Epithelial cell of prostate (primary cell): ENCODE measurements at regions not wholly inside any gene's neighbourhood (a gene's known extent, or its start where the extent isn't known, plus 50 kb on each side); places are given as distances from the start of the nearest gene placed in this dataset.
"Not testable (repeated sequence)": the region's sequence is repeated elsewhere in the genome, so short reads cannot be mapped to it uniquely, and the experiment has no call there.

Experiments used
- DNase-seq: peaks from one replicate; pipeline ENCODE4 v3.0.0-alpha.2; 2011; ENCODE audit warnings: low read depth, low spot score
- H3K27ac ChIP-seq: fragments of 450-650 bp; 2 replicates; pipeline ENCODE4 v1.5.1; 2017; ENCODE audit warnings: mild to moderate bottlenecking

DNA sequence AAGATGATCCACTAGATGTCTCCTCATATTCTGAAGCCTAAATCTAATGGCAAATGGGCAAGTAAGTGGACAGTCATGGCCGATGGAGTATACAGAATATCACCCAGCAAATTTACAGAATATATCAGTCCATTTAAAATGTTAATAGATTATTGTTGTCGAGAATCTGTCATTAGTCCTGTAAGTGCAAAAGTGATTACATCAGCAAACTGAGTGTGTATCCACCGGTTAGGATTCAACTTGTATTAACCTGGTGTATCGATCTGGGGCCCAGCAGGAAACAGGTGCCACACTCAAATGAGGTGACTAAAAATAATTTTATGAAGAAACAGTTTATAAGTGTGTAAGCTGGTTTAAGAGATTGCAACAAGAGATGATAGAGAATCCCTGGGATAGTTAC, 367.9 kb upstream of the FAM47C start:
- no peak for DNase-seq
- no peak overlapping the region for H3K27ac ChIP-seq

DNA sequence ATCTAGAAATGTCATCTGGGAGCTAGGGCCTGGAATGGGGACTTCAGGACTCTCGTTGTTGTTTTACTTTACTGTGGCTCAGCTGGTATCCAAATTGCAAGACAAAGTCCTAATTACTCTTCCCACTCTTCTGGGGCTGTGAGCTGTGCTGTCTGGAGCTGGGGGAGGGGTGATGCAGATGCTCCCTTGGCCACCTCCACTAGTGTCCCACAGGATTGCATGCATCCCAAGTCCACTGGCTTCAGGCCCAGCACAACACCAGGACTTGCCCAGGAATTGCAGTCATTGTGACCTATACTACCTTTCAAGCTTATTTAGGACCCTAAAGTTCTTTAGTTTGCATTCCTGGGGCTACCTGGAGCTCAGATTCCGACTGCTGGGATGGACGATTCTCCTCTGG, 366.1 kb upstream of the FAM47C start:
- H3K27ac ChIP-seq = no peak overlapping the region
- DNase-seq = no peak

DNA sequence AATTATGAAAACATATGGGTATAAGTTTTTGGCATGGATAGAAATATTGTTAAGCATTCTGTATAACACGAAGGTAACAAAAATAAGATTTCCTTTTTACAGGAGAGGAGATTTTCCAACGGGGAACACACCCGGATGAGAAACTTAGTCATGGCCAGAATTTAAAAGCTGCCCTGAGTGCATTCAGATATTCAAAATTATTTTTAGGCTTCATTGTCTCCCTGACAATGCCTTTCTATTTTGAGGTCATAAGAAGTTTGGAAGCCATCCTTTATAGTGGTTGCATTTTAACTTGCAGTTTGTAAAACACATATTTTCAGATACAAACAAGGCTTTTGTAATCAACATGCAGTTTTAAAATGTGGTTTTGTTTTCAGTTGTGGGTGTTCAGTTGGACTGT, 357.5 kb upstream of the FAM47C start:
- no peak for DNase-seq
- no peak overlapping the region for H3K27ac ChIP-seq

DNA sequence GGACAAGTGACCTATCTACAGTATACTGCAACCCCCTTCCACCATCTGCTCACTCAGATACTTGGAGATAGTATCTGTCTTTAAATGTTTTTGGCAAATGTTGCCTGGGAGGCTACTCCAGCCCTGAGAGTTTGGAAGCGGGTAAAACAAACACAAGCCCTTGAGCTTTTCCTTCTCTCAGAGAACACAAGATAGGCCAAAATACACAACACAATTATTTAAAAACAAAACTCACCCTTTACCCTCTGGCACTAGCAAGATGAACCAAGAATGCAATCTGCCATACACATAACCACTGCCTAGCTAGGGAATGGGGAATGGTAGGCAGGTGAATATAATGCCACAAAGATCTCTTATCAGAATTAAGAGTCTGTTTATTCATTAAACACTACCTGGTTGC, 324.7 kb upstream of the FAM47C start:
- DNase-seq = no peak
- no peak overlapping the region for H3K27ac ChIP-seq

DNA sequence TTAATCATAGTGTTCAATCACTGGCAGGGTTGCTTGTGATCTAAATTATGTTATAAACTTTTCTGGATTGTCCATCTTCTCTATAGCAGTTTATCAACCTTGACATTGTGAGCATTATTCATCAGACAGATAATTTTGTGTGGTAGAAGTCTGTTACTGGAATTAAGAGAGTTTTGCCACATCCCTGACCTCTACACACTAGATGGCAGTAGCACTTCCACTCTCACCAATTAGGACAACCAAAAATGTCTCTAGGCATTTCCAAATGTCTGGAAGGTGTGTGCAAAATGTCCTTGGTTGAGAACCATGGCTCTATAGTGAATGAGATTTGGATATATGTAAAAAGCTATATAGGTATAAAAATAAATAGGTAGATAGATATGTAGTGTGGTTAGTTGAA, 324.1 kb upstream of the FAM47C start:
- H3K27ac ChIP-seq = no peak overlapping the region
- DNase-seq = no peak

DNA sequence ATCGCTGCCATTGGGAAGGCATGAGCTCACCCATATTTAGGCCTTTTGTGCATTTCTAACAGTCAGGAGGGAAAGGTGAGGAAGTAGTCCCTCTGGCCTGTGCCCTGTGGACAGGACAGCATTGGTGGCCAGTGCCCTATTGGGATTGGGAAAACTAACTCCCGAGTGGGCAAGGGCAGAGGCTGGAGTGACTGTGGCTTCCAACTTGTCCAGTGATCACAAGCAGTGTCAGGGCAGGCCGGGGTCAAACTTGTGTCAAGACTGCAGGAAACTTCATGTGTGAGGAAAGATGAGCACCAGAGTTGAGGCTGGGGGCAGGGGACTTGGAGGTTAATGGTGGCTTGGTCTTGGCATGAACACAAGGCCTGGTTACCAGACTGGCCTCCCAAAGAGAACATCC, 286.2 kb upstream of the FAM47C start:
- H3K27ac ChIP-seq = no peak overlapping the region
- DNase-seq = no peak

DNA sequence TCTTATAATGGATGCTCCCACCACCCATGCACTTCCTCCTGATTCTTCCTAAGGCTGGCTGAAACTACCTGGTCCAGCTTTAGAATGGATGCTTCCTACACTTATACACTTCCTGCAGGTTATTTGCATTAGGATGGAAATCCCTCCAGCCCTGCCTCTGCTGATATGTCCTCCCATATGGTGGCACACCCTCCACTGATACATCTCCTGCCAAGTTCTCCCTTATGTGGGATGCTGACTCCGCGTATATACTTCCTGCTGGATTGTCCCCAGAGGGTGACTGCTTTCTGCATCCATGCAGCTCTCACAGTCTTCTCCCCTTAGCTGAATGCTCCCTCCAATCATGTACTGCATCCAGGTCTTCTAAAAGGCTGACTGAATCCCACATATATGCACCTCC, 254.6 kb upstream of the FAM47C start:
- no peak overlapping the region for H3K27ac ChIP-seq
- no peak for DNase-seq

DNA sequence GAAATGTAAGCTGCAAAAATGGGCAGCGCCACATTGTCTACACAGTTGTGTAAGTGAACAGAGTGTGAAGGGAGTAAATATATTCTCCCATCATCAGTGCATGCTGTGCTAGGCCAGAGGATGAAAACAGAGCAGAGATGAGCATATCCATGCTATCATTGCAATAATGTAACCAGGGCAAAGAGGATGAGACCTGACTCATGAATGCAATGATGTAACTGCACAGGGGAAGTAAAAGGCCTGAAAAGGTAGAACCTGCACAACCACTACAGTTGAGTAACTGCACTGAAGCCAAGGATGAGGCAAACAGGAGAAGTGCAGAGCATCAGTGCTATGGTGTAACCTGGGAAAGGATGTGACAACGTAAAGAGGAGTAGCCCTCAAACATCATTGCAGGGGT, 220.4 kb upstream of the FAM47C start:
- no peak for DNase-seq
- no peak overlapping the region for H3K27ac ChIP-seq

DNA sequence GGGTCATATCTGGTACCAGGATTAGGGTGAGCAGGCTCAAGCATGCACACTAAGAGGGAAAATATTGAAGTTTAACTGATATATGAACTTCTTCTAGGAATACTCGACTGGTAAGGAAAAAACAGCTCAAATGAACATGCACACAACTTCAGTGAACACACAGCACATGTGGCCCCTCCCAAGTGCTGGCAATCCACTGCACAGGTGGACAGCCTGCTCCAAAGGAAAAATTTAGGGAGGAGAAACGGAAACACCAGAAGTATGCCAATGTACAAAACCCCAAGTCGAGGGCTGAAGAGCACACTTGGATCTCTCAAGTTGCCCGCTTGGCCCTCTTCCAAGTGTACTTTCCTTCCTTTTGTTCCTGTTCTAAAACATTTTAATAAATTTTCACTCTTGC, 205.0 kb upstream of the FAM47C start:
- no peak overlapping the region for H3K27ac ChIP-seq
- no peak for DNase-seq

DNA sequence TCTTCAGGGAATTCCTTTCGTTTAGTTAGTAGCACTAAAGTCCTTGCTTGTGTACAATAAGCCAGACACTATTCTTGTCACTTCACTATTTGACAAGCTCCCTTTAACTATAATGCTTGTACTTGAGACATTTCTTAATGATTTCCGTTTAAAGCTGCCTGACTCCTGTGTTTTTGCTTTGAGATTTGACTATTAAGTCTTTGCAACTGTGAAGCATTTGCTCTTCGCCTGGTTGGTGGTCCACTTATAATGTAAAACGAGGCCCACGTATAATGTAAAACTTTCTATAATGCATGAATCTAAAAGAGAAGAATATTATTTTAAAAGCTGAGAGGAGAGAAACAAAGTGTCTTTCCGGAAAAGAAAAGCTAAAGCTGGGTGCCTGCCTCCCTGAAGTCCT, 204.1 kb upstream of the FAM47C start:
- H3K27ac ChIP-seq = no peak overlapping the region
- DNase-seq = no peak

DNA sequence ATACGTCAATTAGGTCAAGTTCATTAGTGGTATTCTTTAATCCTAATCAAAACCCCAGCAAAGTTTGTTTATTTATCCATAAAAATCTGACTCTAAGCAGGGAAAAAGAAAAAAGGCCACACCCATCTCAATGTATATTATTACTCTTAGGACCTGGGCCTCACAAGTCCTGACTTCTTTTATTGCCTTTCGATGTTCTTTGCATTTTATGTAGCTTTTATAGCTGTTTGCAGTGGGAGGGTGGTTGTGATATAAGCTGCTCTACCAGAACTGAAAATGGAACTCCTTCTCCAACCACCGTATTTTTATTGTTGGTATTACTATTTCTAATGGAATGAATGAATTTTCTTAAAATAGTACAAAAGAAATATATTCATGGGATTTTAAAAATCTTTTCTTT, 163.3 kb upstream of the FAM47C start:
- no peak for DNase-seq
- H3K27ac ChIP-seq = no peak overlapping the region

DNA sequence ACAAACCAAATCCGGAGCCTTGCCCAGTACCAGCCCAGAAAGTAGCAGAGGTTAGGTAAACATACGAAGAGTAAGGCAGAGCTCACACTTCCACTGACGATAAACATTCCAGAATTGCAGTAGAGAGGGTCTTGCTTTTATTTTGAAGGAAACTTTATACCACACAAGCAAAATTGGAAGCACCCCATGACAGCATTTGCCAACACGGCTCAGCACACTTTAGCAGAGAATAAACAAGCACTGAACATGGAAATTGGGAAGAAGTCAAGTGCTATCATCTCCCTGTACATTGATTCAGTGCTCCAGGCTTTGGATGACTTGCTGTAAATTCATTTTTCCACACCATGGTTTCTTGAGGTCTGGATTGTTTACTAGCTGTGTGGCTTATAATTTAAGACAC, 160.7 kb upstream of the FAM47C start:
- H3K27ac ChIP-seq = no peak overlapping the region
- no peak for DNase-seq

DNA sequence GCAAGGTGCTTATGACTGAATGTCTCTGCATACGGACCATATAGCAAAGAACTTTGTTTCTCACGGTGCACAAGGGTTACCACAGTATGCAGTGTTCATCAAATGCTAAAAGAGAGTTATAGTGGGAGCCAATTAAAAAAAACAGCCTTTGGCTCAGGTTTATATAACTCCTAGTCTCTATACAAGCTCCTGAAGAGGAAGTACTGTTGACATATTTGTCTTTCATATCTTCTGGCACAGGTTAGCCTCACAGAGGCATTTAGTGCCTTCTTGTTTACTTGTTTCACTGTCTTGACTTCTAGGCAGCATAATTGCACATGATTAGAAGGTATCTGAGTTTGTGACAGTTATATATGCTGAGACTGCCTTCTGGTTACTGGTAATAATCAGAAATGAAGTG, 158.8 kb upstream of the FAM47C start:
- no peak for DNase-seq
- H3K27ac ChIP-seq = no peak overlapping the region

DNA sequence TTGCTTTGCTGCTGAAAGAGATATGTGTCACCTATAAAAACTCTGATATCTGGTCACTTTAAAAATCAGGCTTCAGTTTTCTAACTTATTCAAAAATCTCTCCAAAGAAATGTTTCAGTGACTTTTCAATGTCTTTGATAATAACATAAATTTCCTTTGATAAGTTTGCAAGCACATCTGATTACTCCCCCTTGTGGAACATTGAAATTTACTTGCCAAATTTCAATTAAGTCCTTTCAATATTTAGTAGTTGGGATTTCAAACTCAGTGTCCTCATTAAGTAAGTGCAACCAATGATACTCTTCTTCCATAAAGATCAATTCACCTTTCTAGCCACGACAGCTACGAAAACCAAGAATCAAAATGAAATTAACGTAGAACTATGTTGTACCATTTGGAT, 151.3 kb upstream of the FAM47C start:
- DNase-seq = no peak
- H3K27ac ChIP-seq = no peak overlapping the region

DNA sequence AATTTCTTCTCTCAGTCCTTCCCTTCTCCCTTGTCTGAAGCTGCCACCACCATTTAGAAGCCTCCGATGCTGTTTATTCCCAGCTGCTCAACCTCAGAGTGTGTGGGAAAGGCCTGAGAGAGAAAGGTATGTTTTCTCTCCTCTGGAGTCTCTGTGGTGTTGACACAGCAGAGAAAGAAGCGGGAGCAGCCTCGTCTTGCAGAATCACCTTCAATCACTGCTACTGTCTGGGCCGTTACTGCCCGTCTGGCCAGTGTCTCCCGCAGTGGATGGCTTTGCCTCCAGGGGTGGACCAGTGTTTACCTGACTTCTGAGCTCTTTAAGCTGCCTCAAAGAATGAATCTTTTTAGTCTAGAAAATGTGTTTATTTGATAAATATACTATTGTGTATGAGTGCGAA, 148.9 kb upstream of the FAM47C start:
- DNase-seq = no peak
- H3K27ac ChIP-seq = no peak overlapping the region

DNA sequence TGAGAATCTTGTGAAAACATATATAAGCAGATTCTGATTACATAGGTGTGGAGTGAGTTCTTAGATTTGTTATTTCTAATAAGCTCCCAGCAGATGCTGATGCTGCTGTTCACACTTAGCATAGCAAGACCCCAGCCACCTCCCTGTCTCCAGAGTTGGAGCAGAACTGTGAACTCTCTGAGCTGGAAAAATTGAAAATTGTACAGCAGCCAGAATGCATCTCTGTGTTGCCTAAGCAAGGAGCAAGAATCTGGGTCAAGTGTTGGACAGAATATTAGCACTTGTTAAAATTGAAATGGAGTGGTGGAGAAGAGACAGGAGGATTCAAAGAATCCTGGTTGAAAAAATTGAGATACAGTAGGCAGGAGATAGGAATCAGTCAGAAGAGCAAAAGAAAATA, 146.6 kb upstream of the FAM47C start:
- no peak for DNase-seq
- H3K27ac ChIP-seq = no peak overlapping the region

DNA sequence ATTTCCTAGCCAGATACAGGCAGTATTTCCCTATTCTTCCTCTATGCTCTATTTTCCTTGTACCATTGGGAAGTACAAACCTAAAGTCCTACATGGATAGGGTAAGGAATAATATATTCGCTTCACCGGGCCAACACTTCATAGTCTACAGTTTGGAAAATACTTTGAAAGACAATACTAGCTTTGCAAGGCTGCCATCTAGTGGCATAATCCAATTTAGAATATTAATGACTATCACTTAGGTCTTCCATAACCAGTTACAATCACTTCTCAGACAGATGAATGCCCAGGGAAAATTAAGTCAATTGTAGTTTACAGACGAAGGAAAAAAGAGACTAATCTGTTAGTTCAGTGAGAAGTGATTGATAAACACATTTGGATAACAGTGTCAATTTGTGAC, 141.0 kb upstream of the FAM47C start:
- DNase-seq = no peak
- H3K27ac ChIP-seq = no peak overlapping the region

DNA sequence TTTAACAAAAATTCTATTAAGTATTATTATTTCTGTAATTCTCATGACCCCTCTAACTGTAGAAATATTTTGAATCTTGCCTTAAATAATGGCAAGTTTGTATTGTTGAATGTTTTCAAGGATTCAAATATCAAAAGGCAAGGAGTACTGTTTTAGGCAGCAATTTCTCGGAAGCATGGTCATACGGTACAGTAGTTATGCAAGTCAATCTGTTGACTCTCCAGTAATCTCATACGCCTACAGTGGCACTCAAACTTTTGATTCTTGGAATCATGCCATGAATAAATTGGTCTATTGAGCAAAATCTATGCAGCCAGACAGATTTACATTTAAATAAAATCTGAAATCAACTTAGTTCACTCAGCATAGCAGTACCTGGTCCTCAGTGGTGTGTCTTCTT, 139.6 kb upstream of the FAM47C start:
- DNase-seq = no peak

DNA sequence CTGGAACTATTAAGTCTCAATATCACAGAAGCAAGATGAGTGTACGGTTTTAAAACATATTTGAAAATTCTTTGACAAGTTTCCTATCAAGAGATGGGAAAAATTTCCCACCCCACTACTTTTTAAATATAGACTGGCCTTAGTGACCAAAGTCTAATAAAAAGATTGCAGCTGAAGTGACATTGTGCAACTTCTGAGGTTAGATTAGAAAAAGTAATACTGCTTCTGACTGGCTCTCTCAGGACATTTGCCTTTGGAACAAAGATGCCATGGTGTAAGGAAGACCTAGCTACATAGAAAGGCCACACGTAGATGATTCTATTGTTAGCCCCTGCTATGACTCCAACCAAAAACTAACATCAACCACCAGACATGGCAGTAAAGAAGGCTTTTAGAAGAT, 138.7 kb upstream of the FAM47C start:
- DNase-seq = no peak

More for the DNA sequence above, 139.6 kb upstream of the FAM47C start:
- no peak overlapping the region for H3K27ac ChIP-seq

DNA sequence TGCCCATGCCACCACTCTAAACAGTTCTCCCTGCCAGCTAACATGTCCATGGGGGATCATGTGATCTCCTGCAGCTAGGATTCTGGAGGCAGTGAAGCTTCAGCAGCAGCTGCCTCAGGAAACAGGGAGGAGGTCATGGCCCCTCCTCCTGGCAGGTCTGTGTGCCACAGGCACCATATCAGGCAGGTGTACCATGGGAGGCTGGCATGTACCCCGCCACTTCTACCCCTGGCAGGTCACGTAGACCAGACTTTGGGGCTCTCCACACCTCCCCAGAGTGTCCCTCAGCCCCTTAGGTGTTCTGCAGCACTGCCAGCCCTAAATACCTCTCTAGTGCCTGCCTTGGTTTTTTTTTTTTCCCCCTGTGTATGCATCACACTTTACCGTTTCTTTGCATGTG, 110.5 kb upstream of the FAM47C start:
- no peak for DNase-seq
- H3K27ac ChIP-seq = no peak overlapping the region

More for the DNA sequence above, 138.7 kb upstream of the FAM47C start:
- no peak overlapping the region for H3K27ac ChIP-seq

DNA sequence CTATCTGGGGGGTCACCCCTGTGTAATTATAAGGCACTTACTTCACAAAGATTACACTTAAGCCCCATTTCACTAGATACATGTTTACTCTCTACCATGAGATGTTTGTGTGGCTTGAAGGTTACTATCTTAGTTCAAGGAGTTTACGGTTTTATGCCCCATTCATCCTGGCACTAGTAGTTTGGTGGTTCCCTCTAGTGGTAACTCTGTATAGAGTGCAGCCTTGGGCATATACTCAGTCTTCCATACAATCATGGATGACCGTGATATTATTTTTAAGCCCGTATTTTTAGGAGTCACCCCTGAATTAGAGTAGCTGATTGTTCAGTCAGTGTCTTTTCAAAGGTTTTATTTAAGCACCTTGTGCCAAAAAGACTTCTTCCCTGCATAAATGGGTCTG, 109.9 kb upstream of the FAM47C start:
- H3K27ac ChIP-seq = no peak overlapping the region
- DNase-seq = no peak

DNA sequence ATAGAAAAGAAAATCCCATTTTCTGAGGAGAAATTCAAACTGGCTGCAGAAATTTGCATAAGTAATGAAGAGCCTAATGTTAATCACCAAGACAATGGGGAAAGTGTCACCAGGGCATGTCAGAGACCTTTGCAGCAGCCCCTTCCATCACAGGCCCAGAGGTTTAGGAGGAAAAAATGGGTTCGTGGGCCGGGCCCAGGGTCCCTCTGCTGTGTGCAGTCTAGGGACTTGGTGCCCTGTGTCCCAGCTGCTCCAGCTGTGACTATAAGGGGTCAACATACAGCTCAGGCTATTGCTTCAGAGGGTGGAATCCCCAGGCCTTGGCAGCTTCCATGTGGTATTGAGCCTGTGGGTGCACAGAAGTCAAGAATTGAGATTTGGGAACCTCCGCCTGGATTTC, 103.6 kb upstream of the FAM47C start:
- DNase-seq, H3K27ac ChIP-seq: not testable (repeated sequence)
